Inflammatory macrophage (primary cell): ENCODE measurements at regions not wholly inside any gene's neighbourhood (a gene's known extent, or its start where the extent isn't known, plus 50 kb on each side); places are given as distances from the start of the nearest gene placed in this dataset.

ENCODE experiments used
- DNase-seq, 2 donors: peaks; one replicate each; pipeline ENCODE4 v3.0.0-alpha.2; 2020 to 2022

GRCh38 chr12:115421796-115422709 lies 738.1 kb upstream of the TBX3 start:
- no peak for DNase-seq

DNA sequence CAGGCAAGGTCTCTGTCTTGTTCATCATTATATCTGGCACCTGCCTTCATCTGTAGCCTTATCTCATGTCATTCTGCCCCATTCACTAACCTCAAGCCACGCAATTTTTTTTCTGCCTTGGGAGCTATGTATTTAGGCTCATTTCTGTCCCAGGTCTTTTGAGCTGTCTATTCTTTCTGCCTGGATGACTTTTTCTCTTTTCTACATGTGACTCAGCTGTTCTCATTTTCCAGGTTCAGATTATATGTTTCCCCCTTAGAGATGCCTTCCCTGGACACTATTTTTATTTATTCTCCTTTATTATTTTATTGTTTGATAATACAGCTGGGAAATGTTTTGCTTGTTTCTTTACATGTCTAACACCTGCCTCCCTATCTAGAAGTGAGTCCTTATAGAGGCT lies 737.4 kb upstream of the TBX3 start:
- no peak for DNase-seq

DNA sequence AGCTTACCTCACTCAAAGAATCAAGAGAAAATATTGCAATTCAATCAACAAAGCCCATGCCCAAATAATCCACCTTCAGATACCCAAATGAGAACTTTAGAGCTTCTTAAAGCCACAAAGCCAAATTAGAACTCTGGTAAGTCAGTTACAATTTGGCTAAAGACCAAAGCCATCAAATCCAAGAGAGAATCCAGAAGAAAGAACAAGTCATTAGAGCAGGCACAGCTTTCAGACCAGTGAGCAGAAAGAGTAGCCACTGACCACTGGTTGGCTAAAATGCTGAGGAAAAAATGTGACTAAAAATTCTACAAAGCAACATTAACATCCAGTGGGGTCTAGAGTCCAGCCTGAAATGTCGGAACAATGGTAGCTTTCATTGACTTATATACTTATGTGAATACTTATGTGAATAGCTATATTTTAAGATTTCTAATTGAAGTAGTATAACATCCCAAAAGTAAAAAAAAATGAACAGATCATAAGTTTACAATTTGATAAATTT lies 735.2 kb upstream of the TBX3 start:
- DNase-seq = no peak

DNA sequence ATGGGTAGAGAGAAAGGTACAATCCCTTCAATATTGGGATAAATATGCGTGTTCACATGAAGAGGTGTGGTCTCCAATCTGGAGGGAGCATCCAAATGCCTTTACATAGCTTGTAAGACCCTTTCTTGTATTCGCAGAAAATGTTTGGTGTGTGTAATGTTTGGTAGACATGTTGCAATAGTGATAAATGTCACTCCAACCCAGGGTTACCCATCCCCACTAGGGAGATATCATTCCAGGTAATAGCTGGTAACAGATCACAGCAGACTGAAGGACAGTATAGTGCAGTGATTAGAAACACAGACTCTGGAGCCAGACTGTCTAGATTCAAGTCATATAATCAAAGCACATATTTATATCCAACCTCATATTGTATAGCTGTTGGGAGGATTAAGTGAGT lies 733.6 kb upstream of the TBX3 start:
- no peak for DNase-seq

DNA sequence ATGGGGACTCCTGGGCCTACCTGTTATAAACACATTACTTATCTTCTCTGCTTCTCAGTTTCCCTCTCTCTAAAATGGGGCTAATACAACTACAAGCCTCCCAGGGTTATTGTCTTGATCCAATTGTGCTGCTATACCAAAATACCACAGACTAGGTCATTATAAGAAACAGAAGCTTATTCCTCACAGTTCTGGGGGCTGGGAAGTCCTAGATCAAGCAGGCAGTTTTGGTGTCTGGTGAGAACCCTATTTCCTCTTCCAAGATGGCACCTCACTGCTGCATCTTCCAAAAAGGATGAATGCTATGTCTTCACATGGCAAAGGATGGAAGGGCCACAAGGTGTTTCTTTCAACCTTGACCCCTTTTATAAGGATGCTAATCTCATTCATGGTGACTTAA lies 732.9 kb upstream of the TBX3 start:
- no peak for DNase-seq

DNA sequence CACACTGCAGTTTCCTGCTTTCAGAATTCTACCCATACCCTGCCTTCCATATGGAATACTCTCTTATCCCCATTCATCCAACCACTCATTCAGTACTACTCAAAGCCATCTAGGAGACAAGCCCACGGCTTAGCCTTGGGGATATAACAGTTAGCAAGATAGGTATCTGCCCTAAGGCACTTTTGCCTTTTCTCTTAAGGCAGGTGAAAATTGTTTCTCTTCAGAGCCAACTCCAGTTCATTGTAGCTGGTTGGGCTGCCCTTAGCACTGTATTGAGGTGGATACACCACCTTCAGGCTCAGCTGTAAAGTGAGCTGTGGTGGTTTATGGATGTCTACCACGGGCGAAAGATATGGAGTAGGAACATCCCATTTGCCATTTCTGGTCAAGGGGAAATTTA lies 729.7 kb upstream of the TBX3 start:
- DNase-seq = no peak

DNA sequence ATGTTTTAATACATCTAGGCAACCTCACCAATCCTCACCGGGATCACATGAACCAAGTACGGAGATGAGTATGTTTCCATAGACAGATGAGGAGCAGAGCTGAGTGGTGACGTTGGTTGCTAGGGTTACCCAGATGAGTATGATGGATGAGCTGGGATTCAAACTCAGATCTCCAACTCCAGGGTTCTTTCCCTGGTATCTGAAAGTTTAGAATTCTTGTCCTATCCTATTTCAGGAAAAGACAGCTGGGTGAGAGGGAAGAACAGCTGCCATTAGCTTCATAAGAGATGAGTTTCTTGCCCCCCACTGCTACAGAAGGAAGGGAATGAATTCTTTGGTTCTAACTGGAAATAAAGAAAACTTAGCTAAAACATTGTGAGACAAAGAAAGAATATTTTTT lies 728.9 kb upstream of the TBX3 start:
- no peak for DNase-seq

GRCh38 chr12:115411121-115411520 lies 727.1 kb upstream of the TBX3 start:
- no peak for DNase-seq

GRCh38 chr12:115408642-115409041 lies 724.7 kb upstream of the TBX3 start:
- no peak for DNase-seq

DNA sequence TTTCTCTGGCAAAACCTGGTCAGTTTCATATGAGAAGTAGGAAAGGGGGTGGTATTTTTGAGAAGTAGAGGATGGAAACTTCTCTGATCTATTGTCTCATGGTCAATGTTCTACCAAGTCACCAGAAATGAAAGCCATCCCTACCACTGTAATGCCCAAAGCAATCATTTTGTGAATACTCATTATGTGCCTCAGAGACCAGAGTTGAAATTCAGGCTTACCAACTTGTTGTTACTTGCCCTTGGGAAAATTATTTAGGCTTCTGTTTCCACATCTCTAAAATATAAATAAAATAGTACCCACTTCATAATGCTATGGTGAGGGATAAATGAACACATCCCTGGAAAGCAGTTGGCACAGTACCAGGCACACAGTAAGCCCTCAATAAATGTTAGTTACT lies 723.7 kb upstream of the TBX3 start:
- DNase-seq = no peak

DNA sequence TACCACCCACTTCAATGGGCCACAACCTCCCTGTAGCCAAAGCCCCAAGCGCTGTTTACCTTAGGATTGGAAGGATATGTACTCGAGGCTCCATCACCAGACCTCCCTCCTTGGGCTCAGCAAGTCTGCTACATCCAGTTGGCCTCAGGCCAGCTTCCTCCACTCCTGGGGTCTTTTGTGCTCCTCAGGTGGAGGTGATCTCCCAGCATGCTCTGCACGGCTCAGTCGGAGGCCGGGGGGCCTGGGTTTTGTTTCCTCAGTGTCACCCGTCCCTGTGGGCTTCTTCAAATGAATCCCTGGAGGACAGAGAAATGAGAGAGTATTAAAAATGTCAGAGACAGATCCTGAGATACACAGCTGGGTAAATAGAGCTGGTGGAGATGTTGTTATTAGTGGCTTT lies 723.1 kb upstream of the TBX3 start:
- no peak for DNase-seq

DNA sequence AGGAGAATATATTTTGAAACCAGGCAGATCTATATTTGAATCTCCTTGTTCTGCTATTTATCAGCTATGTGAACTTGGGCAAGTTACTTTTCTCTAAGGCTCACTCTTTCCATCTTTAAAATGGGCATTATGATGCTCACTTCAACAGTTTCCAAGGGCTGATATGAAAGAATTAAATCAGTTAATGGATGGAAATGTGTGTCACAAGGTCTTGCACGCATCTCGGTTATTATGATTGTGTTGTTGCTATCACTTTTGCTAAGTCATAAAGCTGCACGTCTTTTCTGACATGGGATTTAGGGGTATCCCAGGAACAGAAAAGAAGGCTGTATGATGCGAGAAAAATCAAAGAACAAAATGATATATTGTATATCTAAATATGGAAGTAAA lies 721.5 kb upstream of the TBX3 start:
- DNase-seq = no peak

GRCh38 chr12:115404761-115405470 lies 720.9 kb upstream of the TBX3 start:
- no peak for DNase-seq

DNA sequence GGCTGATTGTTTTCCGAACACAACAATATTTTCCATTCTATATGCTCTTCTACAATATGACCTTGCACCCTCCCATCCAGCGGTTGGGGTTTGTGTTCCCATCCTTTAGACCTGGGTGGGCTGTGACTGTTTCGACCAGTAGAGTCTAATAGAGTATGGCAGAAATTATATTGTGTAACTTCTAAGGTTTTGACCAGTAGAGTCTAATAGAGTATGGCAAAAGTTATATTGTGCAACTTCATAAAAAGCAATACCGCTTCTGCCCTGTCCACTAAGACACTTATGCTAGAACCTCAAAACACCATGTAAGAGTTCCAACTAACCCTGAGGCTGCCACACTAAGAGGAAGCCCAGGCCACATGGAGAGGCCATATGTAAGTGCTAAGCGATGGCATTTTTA lies 719.7 kb upstream of the TBX3 start:
- no peak for DNase-seq

DNA sequence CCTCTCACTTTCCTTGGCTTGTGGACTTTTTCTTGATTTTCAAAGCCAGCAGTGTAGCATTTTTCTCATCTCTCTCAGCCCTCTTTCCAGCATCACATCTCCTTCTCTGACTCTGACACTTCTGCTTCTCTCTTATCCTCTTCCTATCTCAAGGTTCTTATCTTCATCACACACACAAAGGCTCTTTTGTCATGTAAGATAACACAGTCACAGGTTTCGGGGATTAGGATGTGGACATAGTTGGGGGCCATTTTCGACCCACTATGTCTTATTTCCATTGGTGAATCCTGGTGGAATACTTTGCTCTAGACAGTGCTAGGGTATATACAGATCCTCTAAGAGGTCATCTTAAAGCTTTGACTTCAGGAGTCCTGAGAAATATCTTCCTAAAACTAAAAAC lies 719.3 kb upstream of the TBX3 start:
- DNase-seq = no peak

DNA sequence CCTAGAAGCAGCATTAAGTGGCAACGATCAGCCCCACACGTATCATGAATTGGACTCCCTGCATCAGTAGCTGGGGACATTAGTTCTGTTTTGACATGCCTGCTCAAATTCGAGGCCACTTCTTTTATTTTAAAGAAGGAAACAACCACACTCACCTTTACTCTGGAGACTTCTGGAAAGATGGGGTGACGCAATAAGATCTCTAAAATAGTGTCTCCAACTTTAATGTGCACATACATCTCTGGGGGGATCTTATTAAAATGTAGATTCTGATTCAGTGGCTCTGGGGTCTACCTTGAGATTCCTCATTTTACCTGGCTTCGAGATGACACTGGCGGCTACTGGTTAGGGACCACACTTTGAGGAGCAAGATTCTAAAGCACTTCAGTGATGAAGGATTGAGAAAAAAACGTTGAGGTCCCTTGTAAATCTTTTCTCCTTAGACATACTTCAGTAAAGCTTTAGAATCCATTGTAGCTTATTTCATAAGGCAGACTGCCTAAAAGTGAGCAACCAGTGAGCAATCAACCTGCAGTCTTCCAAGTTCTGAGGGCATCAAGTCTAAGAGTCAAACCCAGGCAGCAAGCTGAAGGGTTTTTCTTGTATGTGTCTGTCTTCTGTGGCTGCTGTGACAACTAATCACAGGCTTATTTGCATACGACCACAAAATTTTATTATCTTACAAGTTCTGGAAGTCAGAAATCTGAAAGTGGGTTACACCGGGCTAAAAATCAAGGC lies 718.6 kb upstream of the TBX3 start:
- no peak for DNase-seq

GRCh38 chr12:115401761-115402160 lies 717.8 kb upstream of the TBX3 start:
- no peak for DNase-seq

DNA sequence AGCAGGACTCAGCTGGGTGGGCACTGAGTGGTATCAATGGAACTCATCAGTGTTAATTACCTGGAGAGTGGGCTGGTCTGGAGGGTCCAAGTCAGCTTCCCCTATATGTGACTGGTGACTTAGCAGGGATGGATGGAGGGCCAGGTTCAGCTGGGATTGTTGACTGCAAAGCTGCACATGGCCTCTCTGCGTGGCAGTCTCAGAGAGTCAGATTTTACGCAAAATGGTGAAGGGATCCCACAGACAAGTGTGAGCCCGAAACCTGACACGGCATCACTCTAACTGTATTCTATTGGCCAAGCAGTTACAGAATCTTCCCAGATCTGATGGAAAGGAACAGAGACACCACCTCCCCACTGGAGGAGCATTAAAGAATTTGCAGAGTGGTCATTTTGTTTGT lies 716.0 kb upstream of the TBX3 start:
- DNase-seq = no peak

- DNase-seq = no peak
These were observed 714.4 kb upstream of the TBX3 start for GRCh38 chr12:115398311-115398781.

GRCh38 chr12:115396567-115396966 lies 712.6 kb upstream of the TBX3 start:
- DNase-seq = no peak

DNA sequence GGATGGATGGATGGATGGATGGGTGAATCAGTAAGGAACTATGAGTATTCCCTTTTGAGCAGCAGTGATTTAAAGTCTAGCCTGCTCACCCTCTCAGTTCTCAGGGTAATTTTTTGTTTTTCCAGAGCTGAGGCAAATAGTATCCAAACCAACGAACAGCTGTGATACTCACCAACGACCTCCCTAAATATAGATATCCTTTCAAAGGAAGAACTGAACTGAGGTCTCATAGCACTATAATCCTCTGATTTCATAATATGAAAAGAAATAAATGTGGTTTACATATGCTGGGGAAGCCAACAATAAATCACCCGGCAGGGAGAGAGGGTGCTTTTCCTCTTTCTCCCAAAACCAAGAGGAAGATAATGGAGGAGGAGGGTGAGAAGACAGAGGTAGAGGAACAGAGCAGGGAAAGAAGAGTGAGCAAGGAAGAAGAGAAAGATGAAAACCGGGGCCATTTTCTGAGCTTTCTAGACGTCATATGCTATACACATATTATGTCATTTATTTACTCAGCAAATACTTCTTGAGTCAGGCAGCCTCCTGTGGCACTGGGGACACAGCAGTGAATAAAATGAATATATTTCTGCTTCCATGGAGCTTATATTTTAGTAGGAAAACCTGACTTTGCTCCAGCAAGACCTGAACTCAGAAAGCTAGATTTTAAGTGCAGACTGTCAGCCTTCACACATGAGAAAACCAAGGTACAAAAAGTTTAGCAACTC lies 710.7 kb upstream of the TBX3 start:
- no peak for DNase-seq

DNA sequence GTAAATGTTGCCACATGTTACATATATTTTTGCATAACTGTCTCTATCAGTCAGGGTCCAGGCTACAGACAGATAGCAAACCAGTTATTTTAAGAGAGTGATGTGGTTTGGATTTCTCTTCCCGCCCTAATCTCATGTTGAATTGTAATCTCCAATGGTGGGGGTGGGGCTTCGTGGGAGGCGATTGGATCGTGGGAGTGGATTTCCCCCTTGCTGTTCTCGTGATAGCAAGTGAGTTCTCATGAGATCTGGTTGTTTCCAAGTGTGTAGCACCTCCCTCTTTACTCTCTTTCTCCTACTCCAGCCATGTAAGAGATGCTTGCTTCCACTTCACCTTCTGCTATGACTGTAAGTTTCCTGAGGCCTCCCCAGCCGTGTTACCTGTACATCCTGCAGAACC lies 704.2 kb upstream of the TBX3 start:
- no peak for DNase-seq
